T47D (cell line): ENCODE measurements at regions not wholly inside any gene's neighbourhood (a gene's known extent, or its start where the extent isn't known, plus 50 kb on each side); places are given as distances from the start of the nearest gene placed in this dataset.
A peak's percentile ranks its signal among the peaks of the same experiment; 100 is the strongest.

Experiments
- DNase-seq, 2 experiments: peaks; one replicate each; pipeline versions ENCODE4 v3.0.0 to v3.0.0-alpha.2; 2011 to 2012; ENCODE audit warnings: low read depth in 1 of 2, low spot score in 1 of 2
- JUND ChIP-seq: IDR thresholded peaks from 2 replicates; pipeline ENCODE4 v1.6.1; 2012; ENCODE audit warnings: low read depth
- in situ Hi-C: cut with HindIII; loops from 2 replicates; pipeline ENCODE4 v1.10.0; 2016; ENCODE audit warnings: low sequenced_read_pairs, low pct_unique_long_range_greater_than_20kb

- no peak for TF ChIP-seq JUND
- peak; percentile 66 to 80 for DNase-seq
- in situ Hi-C loops = no loop called here
Observed at GRCh38 chr10:2978111-2978510, 89.2 kb upstream of the PFKP start.

GRCh38 chr10:2974503-2975207 lies 92.7 kb upstream of the PFKP start:
- no peak for TF ChIP-seq JUND
- DNase-seq = no peak
- in situ Hi-C loops = no loop called here

GRCh38 chr10:2974083-2974482 lies 93.3 kb upstream of the PFKP start:
- in situ Hi-C loops = no loop called here
- DNase-seq = no peak

GRCh38 chr10:2972810-2973209 lies 94.5 kb upstream of the PFKP start:
- no peak for TF ChIP-seq JUND
- DNase-seq = no peak
- in situ Hi-C loops = no loop called here

More at GRCh38 chr10:2974083-2974482, 93.3 kb upstream of the PFKP start:
- no peak for TF ChIP-seq JUND

GRCh38 chr10:2972216-2972615 lies 95.1 kb upstream of the PFKP start:
- no peak for DNase-seq
- in situ Hi-C loops = no loop called here
- TF ChIP-seq JUND = no peak

- DNase-seq = no peak
Observed at GRCh38 chr10:2970190-2970823, 97.0 kb upstream of the PFKP start.

GRCh38 chr10:2968401-2969058 lies 98.8 kb upstream of the PFKP start:
- TF ChIP-seq JUND = no peak
- DNase-seq = no peak
- in situ Hi-C loops = no loop called here

More at GRCh38 chr10:2970190-2970823, 97.0 kb upstream of the PFKP start:
- TF ChIP-seq JUND = no peak
- in situ Hi-C loops = no loop called here

- no peak for DNase-seq
- in situ Hi-C loops = no loop called here
- no peak for TF ChIP-seq JUND
Observed at GRCh38 chr10:2966134-2966533, 101.2 kb upstream of the PFKP start.

- peak in 1 of 2 experiments; percentile 51 for DNase-seq
- no peak for TF ChIP-seq JUND
- in situ Hi-C loops = no loop called here
Observed at GRCh38 chr10:2964632-2965296, 102.6 kb upstream of the PFKP start.

GRCh38 chr10:2963889-2964631 lies 103.3 kb upstream of the PFKP start:
- in situ Hi-C loops = no loop called here
- TF ChIP-seq JUND = no peak
- no peak for DNase-seq

GRCh38 chr10:2962194-2962593 lies 105.2 kb upstream of the PFKP start:
- in situ Hi-C loops = no loop called here
- no peak for DNase-seq
- TF ChIP-seq JUND = no peak

- in situ Hi-C loops = no loop called here
- no peak for DNase-seq
- TF ChIP-seq JUND = no peak
Observed at GRCh38 chr10:2958659-2959058, 108.7 kb upstream of the PFKP start.
